Uterus (tissue), 2 donors: ENCODE measurements at regions not wholly inside any gene's neighbourhood (a gene's known extent, or its start where the extent isn't known, plus 50 kb on each side); places are given as distances from the start of the nearest gene placed in this dataset.

Experiments
- CTCF ChIP-seq, 4 experiments: fragments of 200-600 bp in 2 of 4; fragments of 450-650 bp in 2 of 4; sonication (generic) in 2 of 4; IDR thresholded peaks; one replicate each; pipeline ENCODE4 v1.5.1; 2016 to 2019; ENCODE audit warnings: antibody characterized with exemption in 4 of 4, mild to moderate bottlenecking in 2 of 4, moderate library complexity in 1 of 4
- POLR2A ChIP-seq, 2 donors: fragments of 450-650 bp; IDR thresholded peaks; one replicate each; pipeline ENCODE4 v1.6.1; 2016; ENCODE audit warnings: antibody characterized with exemption in 2 of 2, mild to moderate bottlenecking in 1 of 2, moderate library complexity in 1 of 2

- TF ChIP-seq CTCF (IDR thresholded peaks at IDR 0.05) = no peak
- no peak for TF ChIP-seq POLR2A (IDR thresholded peaks at IDR 0.05)
Observed at GRCh38 chr22:48309836-48310235, 1517.8 kb downstream of the BRD1 start.
